ENCODE measurements at regions not wholly inside any gene's neighbourhood (a gene's known extent, or its start where the extent isn't known, plus 50 kb on each side); places are given as distances from the start of the nearest gene placed in this dataset.
"Not testable (repeated sequence)": the region's sequence is repeated elsewhere in the genome, so short reads cannot be mapped to it uniquely, and the experiment has no call there.

- no peak for DNase-seq (ENCODE audit: low read depth)
Observed at GRCh38 chr10:21364196-21365114, 161.0 kb downstream of the SKIDA1 start.

GRCh38 chr10:21363731-21364104, 161.8 kb downstream of the SKIDA1 start:
- DNase-seq (ENCODE audit: low read depth): no peak

- no peak for DNase-seq (ENCODE audit: low read depth)
Observed at GRCh38 chr10:21363092-21363730, 162.3 kb downstream of the SKIDA1 start.

GRCh38 chr10:21359202-21359601, 166.3 kb downstream of the SKIDA1 start:
- DNase-seq (ENCODE audit: low read depth): no peak

- no peak for DNase-seq (ENCODE audit: low read depth)
Observed at GRCh38 chr10:21355591-21356011, 169.9 kb downstream of the SKIDA1 start.

- DNase-seq (ENCODE audit: low read depth): no peak
Observed at GRCh38 chr10:21352886-21353285, 172.6 kb downstream of the SKIDA1 start.

GRCh38 chr10:21351594-21351993, 173.9 kb downstream of the SKIDA1 start:
- not testable (repeated sequence) for DNase-seq (ENCODE audit: low read depth)

GRCh38 chr10:21349912-21350286, 175.6 kb downstream of the SKIDA1 start:
- no peak for DNase-seq (ENCODE audit: low read depth)

GRCh38 chr10:21347785-21348170, 177.7 kb downstream of the SKIDA1 start:
- DNase-seq (ENCODE audit: low read depth): no peak

- no peak for DNase-seq (ENCODE audit: low read depth)
Observed at GRCh38 chr10:21347043-21347784, 178.3 kb downstream of the SKIDA1 start.

GRCh38 chr10:21343087-21343486, 182.4 kb downstream of the SKIDA1 start:
- DNase-seq (ENCODE audit: low read depth): no peak

- DNase-seq (ENCODE audit: low read depth): not testable (repeated sequence)
Observed at GRCh38 chr10:21342499-21342898, 183.0 kb downstream of the SKIDA1 start.

GRCh38 chr10:21340331-21340730, 185.2 kb downstream of the SKIDA1 start:
- no peak for DNase-seq (ENCODE audit: low read depth)

- no peak for DNase-seq (ENCODE audit: low read depth)
Observed at GRCh38 chr10:21337171-21337792, 188.2 kb downstream of the SKIDA1 start.

GRCh38 chr10:21336476-21337170, 188.9 kb downstream of the SKIDA1 start:
- DNase-seq (ENCODE audit: low read depth): no peak

GRCh38 chr10:21334891-21335696, 190.4 kb downstream of the SKIDA1 start:
- DNase-seq (ENCODE audit: low read depth): no peak

- no peak for DNase-seq (ENCODE audit: low read depth)
Observed at GRCh38 chr10:21330628-21331020, 194.9 kb downstream of the SKIDA1 start.

- no peak for DNase-seq (ENCODE audit: low read depth)
Observed at GRCh38 chr10:21329995-21330627, 195.4 kb downstream of the SKIDA1 start.

- DNase-seq (ENCODE audit: low read depth): no peak
Observed at GRCh38 chr10:21327289-21327993, 198.0 kb downstream of the SKIDA1 start.
